ENCODE measurements at regions not wholly inside any gene's neighbourhood (a gene's known extent, or its start where the extent isn't known, plus 50 kb on each side); places are given as distances from the start of the nearest gene placed in this dataset.
A peak's percentile ranks its signal among the peaks of the same experiment; 100 is the strongest.

- no peak for TF ChIP-seq CTCF (conservative IDR thresholded peaks at IDR 0.05; ENCODE audit: low read depth, low read length)
- no peak for DNase-seq (ENCODE audit: low read depth)
These were observed 93.9 kb upstream of the TSPAN2 start for GRCh38 chr1:115183158-115183557.

GRCh38 chr1:115182012-115182715, 92.9 kb upstream of the TSPAN2 start:
- H3K4me3 ChIP-seq (ENCODE audit: low read depth, low read length): no peak overlapping the region
- DNase-seq (ENCODE audit: low read depth): no peak
- no peak for TF ChIP-seq CTCF (conservative IDR thresholded peaks at IDR 0.05; ENCODE audit: low read depth, low read length)

More at GRCh38 chr1:115183158-115183557, 93.9 kb upstream of the TSPAN2 start:
- no peak overlapping the region for H3K4me3 ChIP-seq (ENCODE audit: low read depth, low read length)

- DNase-seq (ENCODE audit: low read depth): no peak
- no peak for TF ChIP-seq CTCF (conservative IDR thresholded peaks at IDR 0.05; ENCODE audit: low read depth, low read length)
These were observed 91.9 kb upstream of the TSPAN2 start for GRCh38 chr1:115181231-115181630.

GRCh38 chr1:115179397-115180079, 90.2 kb upstream of the TSPAN2 start:
- peak; percentile 92 for DNase-seq (ENCODE audit: low read depth)
- TF ChIP-seq CTCF (conservative IDR thresholded peaks at IDR 0.05; ENCODE audit: low read depth, low read length): no peak
- no peak overlapping the region for H3K4me3 ChIP-seq (ENCODE audit: low read depth, low read length)

More at GRCh38 chr1:115181231-115181630, 91.9 kb upstream of the TSPAN2 start:
- no peak overlapping the region for H3K4me3 ChIP-seq (ENCODE audit: low read depth, low read length)

- TF ChIP-seq CTCF (conservative IDR thresholded peaks at IDR 0.05; ENCODE audit: low read depth, low read length): no peak
- no peak for DNase-seq (ENCODE audit: low read depth)
- no peak overlapping the region for H3K4me3 ChIP-seq (ENCODE audit: low read depth, low read length)
These were observed 86.9 kb upstream of the TSPAN2 start for GRCh38 chr1:115176189-115176588.

- no peak for TF ChIP-seq CTCF (conservative IDR thresholded peaks at IDR 0.05; ENCODE audit: low read depth, low read length)
- no peak for DNase-seq (ENCODE audit: low read depth)
- no peak overlapping the region for H3K4me3 ChIP-seq (ENCODE audit: low read depth, low read length)
These were observed 86.3 kb upstream of the TSPAN2 start for GRCh38 chr1:115175596-115175995.

All from choroid plexus epithelial cell (primary cell).